Activated CD8-positive, alpha-beta T cell treated with anti-CD3 and anti-CD28 coated beads, Interleukin-2, amount 10 ng/mL, durations not matched to agents 7 days and 5 days (primary cell): ENCODE measurements at regions not wholly inside any gene's neighbourhood (a gene's known extent, or its start where the extent isn't known, plus 50 kb on each side); places are given as distances from the start of the nearest gene placed in this dataset.
"Not testable (repeated sequence)": the region's sequence is repeated elsewhere in the genome, so short reads cannot be mapped to it uniquely, and the experiment has no call there.

Source experiments
- ATAC-seq: fragments of 150-1000 bp; cut with Tn5 transposase; one replicate; pipeline ENCODE4 v1.10.0; 2021; ENCODE audit warnings: moderate library complexity
- CTCF ChIA-PET: fragments of 350-600 bp; sonication (Branson Sonifier 250); formaldehyde crosslinking; loops from one replicate; lab custom pipeline; 2021; ENCODE audit warnings: antibody characterized with exemption; lab: Charles Lee
- POLR2A ChIA-PET: fragments of 350-600 bp; sonication (Branson Sonifier 250); formaldehyde crosslinking; loops from one replicate; lab custom pipeline; 2021; ENCODE audit warnings: antibody characterized with exemption; lab: Charles Lee
- DNase-seq: peaks from one replicate; pipeline ENCODE4 v3.0.0-alpha.2; 2020
- H3K27ac Mint-ChIP-seq: one replicate; pipeline ENCODE4 v1.8.0; 2021; ENCODE audit warnings: mild to moderate bottlenecking, mixed read lengths
- H3K27me3 Mint-ChIP-seq: one replicate; pipeline ENCODE4 v1.8.0; 2021; ENCODE audit warnings: low read depth, mixed read lengths
- H3K36me3 Mint-ChIP-seq: one replicate; pipeline ENCODE4 v1.8.0; 2021; ENCODE audit warnings: low read depth, mixed read lengths
- H3K4me1 Mint-ChIP-seq: one replicate; pipeline ENCODE4 v1.8.0; 2021; ENCODE audit warnings: low read depth, mixed read lengths
- H3K4me3 Mint-ChIP-seq: one replicate; pipeline ENCODE4 v1.8.0; 2021; ENCODE audit warnings: mild to moderate bottlenecking, mixed read lengths
- H3K9me3 Mint-ChIP-seq: one replicate; pipeline ENCODE4 v1.8.0; 2022; ENCODE audit warnings: mixed read lengths; ENCODE audit not compliant: insufficient read depth

DNA sequence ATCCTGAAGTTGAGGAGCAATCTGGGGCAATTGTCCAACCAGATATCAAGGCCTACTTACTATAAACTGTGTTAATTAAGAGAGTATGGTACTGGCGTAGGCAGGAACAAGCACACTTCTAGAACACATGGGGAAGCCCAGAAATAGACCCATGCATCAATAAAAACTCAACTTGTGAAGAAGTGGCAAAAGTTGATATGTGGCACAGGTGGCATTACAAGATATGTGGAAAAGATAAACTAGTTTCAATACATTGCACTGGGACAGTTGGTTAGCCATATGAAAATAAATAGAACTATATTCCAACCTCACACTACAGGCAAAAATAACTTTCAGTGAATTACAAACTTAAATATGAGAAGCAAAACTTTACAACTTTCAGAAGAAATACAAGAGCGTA is 828.7 kb upstream of the LRRN3 start:
- no peaks in the 10 kb centered on the region for H3K4me1 Mint-ChIP-seq
- POLR2A ChIA-PET, result no interaction called here
- no peak for DNase-seq
- H3K36me3 Mint-ChIP-seq, result no peaks in the 10 kb centered on the region
- CTCF ChIA-PET, result no interaction called here
- no peak for ATAC-seq
- H3K27ac Mint-ChIP-seq, result no peak overlapping the region
- no peak overlapping the region for H3K4me3 Mint-ChIP-seq
- H3K9me3 Mint-ChIP-seq, result no peaks in the 10 kb centered on the region
- no peaks in the 10 kb centered on the region for H3K27me3 Mint-ChIP-seq

DNA sequence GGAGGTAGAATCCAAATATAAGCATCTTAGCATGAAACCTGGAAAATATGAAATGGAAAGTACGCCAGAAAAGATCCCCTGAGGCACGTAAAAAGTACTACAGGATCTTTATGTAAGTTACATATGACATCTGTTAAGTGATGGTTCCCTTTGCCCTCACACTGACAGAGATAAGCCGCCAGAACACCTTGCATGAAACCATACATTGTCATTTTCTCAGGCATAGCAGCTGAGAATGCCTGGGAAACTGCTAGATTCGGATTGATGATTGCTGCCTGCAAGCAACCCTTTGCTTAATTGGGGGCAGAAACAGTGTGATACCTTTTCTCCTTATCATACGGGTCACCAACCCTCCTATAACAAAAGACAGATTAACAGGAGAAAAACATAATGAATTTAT is 826.6 kb upstream of the LRRN3 start:
- Mint-ChIP-seq H3K27ac (no peak overlapping the region), H3K9me3 (no peaks in the 10 kb centered on the region), H3K36me3 (no peaks in the 10 kb centered on the region), H3K4me1 (no peaks in the 10 kb centered on the region), H3K4me3 (no peak overlapping the region), H3K27me3 (no peaks in the 10 kb centered on the region)
- DNase-seq (no peak), ATAC-seq (no peak)
- ChIA-PET POLR2A (no interaction called here), CTCF (no interaction called here)

DNA sequence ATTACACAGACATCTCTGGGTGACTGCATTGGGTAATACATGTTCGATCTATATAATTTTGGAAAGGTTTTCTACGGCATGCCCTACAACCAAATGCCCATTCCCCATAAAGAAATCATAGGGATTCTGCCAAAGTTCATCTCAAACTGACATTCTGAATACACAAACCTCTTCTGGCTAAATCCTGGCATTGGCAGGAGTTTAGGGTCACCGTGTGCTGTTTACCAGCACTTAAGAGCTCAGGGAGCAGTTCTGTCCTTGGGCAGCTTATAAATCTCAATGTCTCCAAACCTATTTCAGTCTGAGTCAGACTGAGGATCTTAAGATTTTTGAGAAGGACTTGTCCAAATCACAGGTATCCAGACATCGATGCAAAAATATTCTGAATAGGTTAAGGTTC is 809.6 kb upstream of the LRRN3 start:
- no peak for ATAC-seq
- POLR2A ChIA-PET, result no interaction called here
- Mint-ChIP-seq H3K4me3 (no peak overlapping the region), H3K27ac (no peak overlapping the region), H3K4me1 (no peaks in the 10 kb centered on the region), H3K36me3 (no peaks in the 10 kb centered on the region), H3K27me3 (no peaks in the 10 kb centered on the region), H3K9me3 (no peaks in the 10 kb centered on the region)
- CTCF ChIA-PET, result no interaction called here
- no peak for DNase-seq

DNA sequence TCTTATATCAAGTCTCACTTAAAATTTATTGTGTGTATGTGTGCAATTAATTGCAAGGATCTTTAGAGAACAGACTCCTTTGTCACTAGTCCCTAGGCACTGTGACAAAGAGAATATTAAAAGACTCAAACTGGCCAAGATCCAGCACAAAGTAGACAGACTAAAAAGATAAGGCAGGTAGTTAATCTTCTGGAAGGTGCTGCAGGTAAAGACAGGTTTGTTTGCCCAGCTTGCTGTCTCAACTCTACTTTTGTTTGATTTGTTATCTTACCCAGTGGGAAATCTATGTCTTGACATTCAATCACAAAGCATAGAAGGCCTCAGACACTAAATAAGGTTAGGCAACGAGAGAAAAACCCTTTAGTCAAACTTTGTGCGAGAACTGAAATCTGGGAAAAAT is 807.9 kb upstream of the LRRN3 start:
- DNase-seq (no peak), ATAC-seq (no peak)
- Mint-ChIP-seq H3K36me3 (no peaks in the 10 kb centered on the region), H3K4me1 (no peaks in the 10 kb centered on the region), H3K4me3 (no peak overlapping the region), H3K9me3 (no peaks in the 10 kb centered on the region), H3K27me3 (no peaks in the 10 kb centered on the region), H3K27ac (no peak overlapping the region)
- POLR2A ChIA-PET, result no interaction called here
- CTCF ChIA-PET, result interaction anchor here (0.6 kb wide), 1 partner anchor 816 kb away, joined by 3 read pairs; no protein-coding TSS in a partner anchor

DNA sequence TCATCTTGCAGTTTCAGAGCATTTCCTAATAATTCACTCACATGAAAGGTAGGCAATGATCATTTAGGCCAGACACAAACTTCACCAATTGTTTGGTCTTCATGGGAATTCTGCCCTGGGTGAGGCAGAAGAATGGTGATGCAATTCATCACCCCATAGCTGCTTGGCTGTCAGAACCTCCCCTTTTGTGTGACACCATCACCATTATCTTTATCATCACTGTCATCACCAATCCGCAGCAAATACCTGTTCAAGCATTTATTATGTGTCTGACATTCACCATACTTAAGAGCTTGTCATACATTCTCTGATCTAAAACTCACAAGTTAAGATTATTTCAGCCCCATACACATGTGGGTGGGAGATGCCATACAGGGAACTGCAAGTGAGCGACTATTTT is 799.5 kb upstream of the LRRN3 start:
- H3K4me1 Mint-ChIP-seq, result no peaks in the 10 kb centered on the region
- CTCF ChIA-PET, result no interaction called here

DNA sequence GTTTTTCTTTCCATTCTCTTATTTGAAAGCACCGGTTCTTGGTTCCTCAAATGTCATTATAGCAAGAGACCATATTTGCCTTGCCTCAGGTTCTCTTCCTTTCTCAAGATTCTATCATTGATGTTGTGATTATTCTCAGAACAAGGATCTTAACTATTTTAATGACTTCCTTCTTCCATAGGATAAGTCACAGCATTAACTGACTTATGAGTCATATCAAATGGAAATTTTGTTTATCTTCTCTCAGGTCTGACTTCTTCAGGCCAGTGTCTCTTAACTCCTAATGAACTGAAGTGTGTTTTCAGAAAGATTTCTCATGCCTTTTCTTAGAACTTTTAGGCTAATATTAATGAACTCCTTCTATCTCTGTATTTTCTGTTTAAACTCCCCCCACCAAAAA is 794.6 kb upstream of the LRRN3 start:
- CTCF ChIA-PET, result no interaction called here
- no peak overlapping the region for H3K4me3 Mint-ChIP-seq

More for the DNA sequence above, 799.5 kb upstream of the LRRN3 start:
- Mint-ChIP-seq H3K36me3 (no peaks in the 10 kb centered on the region), H3K27me3 (no peaks in the 10 kb centered on the region), H3K9me3 (no peaks in the 10 kb centered on the region), H3K27ac (no peak overlapping the region), H3K4me3 (no peak overlapping the region)
- ATAC-seq, result no peak
- no peak for DNase-seq
- POLR2A ChIA-PET, result no interaction called here

DNA sequence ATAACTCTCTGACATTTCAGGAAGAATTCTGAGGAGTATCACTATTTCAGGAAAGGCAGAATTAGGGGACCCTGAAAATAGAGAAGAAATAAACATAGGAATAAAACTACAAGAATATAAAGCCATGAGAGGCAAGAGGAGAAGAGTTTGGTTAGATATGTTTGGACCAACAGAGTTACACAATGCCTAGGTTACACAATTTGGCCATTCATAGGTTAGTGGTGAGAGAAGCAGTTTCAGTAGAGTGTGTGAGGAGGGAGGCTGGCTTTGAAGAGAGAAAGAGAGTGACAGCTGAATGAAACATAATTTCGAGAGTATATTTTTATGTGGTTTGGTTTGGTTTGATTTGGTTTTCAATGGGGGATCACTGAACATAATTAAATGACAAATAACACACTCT is 783.2 kb upstream of the LRRN3 start:
- H3K27me3 Mint-ChIP-seq, result no peaks in the 10 kb centered on the region
- CTCF ChIA-PET, result no interaction called here

More for the DNA sequence above, 794.6 kb upstream of the LRRN3 start:
- no peaks in the 10 kb centered on the region for H3K9me3 Mint-ChIP-seq
- H3K36me3 Mint-ChIP-seq, result no peaks in the 10 kb centered on the region
- no peak overlapping the region for H3K27ac Mint-ChIP-seq
- H3K4me1 Mint-ChIP-seq, result no peaks in the 10 kb centered on the region
- no peak for ATAC-seq
- POLR2A ChIA-PET, result interaction anchor here (0.7 kb wide), 1 partner anchor 244 kb away, joined by 3 read pairs; no protein-coding TSS in a partner anchor
- H3K27me3 Mint-ChIP-seq, result no peaks in the 10 kb centered on the region
- no peak for DNase-seq

DNA sequence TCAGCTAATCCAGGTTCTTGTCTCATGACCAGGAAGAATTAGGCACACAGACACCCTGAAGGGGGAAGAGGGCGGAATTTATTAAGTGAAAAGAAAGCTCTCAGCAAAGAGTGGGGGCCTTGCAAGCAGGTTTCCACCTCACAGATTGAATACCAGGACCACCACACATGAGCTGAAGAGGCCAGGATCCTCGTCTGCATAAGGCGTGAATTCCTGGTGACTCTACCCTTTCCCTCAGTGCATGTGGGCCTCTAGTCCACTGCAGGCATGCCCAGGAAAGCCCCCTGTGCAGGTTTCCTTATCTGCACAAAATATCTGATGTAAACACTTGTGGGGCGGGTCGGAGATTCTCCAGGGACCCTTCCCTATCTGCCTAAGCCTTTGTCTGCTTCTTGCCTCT is 782.1 kb upstream of the LRRN3 start:
- H3K4me3 Mint-ChIP-seq, result no peak overlapping the region
- CTCF ChIA-PET, result no interaction called here
- no peaks in the 10 kb centered on the region for H3K27me3 Mint-ChIP-seq

More for the DNA sequence above, 783.2 kb upstream of the LRRN3 start:
- DNase-seq (no peak), ATAC-seq (no peak)
- Mint-ChIP-seq H3K4me1 (no peaks in the 10 kb centered on the region), H3K4me3 (no peak overlapping the region), H3K9me3 (no peaks in the 10 kb centered on the region), H3K36me3 (no peaks in the 10 kb centered on the region), H3K27ac (no peak overlapping the region)
- POLR2A ChIA-PET, result no interaction called here

DNA sequence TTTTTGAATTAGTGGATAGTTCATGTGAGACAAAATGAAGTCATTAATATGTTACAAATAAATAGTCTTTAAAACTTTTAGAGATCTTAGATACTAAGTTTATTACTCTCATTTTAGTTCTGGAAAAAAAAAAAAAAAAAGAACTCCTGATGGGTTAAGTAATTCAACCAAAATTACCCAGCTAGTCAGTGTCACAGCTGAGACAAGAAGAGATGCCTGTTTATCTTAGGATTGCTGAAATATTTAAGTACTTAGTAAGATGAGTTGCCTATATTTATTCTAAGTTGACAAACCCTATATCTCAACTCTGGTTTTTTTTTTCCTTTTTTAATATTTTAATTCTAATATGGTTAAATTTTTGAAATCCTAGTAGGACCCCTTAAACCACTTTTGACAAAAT is 781.0 kb upstream of the LRRN3 start:
- H3K9me3 Mint-ChIP-seq, result no peaks in the 10 kb centered on the region
- ChIA-PET CTCF (no interaction called here), POLR2A (no interaction called here)
- H3K36me3 Mint-ChIP-seq, result no peaks in the 10 kb centered on the region
- DNase-seq (no peak), ATAC-seq (no peak)
- H3K4me1 Mint-ChIP-seq, result no peaks in the 10 kb centered on the region
- H3K27me3 Mint-ChIP-seq, result no peaks in the 10 kb centered on the region
- no peak overlapping the region for H3K4me3 Mint-ChIP-seq
- H3K27ac Mint-ChIP-seq, result no peak overlapping the region

More for the DNA sequence above, 782.1 kb upstream of the LRRN3 start:
- Mint-ChIP-seq H3K36me3 (no peaks in the 10 kb centered on the region), H3K4me1 (no peaks in the 10 kb centered on the region), H3K9me3 (no peaks in the 10 kb centered on the region), H3K27ac (no peak overlapping the region)
- DNase-seq (no peak), ATAC-seq (no peak)
- POLR2A ChIA-PET, result no interaction called here

DNA sequence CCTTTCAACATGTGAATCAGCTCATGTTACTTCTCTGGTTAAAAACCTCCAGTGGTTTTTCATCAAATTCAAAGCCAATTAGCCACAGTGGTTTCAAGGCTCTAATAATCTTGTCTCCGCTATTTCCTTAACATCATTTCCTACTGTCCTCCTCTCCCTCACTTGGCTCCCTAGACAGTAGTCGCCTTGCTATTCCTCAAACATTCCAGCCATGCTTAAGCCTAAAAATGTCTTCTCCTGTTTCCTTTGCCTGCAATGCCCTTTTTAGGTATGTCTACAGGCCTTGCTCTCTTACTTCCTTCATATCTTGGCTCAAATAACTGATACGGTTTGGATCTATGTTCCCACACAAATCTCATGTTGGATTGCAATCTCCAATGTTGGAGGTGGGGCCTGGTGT is 779.4 kb upstream of the LRRN3 start:
- Mint-ChIP-seq H3K9me3 (no peaks in the 10 kb centered on the region), H3K27ac (no peak overlapping the region), H3K36me3 (no peaks in the 10 kb centered on the region), H3K27me3 (no peaks in the 10 kb centered on the region), H3K4me3 (no peak overlapping the region), H3K4me1 (no peaks in the 10 kb centered on the region)
- no peak for ATAC-seq
- ChIA-PET POLR2A (no interaction called here), CTCF (no interaction called here)
- DNase-seq, result no peak

DNA sequence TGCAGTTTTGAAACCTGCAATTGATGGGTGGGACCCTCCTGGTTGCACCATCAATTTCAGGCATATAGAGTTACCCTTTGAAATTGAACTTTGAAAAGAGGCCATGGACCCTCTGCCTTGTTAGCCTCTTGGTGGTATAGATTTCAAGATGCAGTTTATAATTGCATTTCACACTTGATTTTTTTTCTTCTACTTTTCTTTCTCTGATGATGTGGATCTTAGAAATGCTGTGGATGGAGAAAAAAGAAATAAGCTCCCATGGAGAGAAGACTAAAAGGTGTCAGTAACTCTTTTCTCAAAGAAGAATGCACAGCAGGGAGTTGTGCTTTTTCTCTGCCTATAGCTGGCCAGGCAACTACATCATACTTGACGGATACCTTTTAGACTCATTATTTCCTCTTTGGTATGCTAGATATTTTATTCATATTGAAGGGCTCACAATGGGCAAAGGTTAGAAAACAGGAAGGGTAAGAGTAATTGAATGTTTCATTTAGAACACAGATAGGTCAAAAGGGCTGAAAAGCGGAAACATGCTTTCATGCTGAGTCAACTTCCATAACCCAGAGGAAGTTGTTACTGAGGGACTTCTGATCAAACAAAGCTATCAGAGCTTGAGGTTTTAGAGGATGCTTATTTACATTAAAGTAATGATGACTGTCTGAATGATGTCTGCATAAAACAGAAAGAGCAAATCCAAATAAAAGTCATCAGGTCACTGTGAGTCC is 773.2 kb upstream of the LRRN3 start:
- Mint-ChIP-seq H3K36me3 (peaks cover 2% of the 10 kb centered on the region), H3K4me1 (peaks cover 4% of the 10 kb centered on the region), H3K9me3 (peaks cover 10% of the 10 kb centered on the region), H3K27me3 (no peaks in the 10 kb centered on the region), H3K27ac (no peak overlapping the region), H3K4me3 (no peak overlapping the region)
- ATAC-seq (no peak), DNase-seq (no peak)
- ChIA-PET POLR2A (no interaction called here), CTCF (no interaction called here)

DNA sequence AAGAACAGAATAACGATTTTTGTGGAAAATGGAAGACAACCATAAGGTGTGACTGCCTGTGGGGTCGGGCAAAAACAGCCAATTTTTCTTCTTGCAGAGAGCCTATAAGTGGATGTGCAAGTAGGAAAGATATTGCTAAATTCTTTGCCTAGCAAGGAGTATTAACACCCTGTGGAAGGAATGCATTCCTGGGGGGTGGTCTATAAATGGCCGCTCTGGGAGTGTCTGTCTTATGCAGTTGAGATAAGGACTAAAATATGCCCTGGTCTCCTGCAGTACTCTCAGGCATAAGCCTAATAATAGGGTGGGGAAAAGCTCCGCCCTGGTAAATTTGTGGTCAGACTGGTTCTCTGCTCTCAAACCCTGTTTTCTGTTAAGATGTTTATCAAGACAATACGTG is 770.6 kb upstream of the LRRN3 start:
- H3K36me3 Mint-ChIP-seq, DNase-seq, H3K4me3 Mint-ChIP-seq, CTCF ChIA-PET, POLR2A ChIA-PET, H3K27me3 Mint-ChIP-seq, ATAC-seq, H3K9me3 Mint-ChIP-seq, H3K27ac Mint-ChIP-seq, H3K4me1 Mint-ChIP-seq: not testable (repeated sequence)

DNA sequence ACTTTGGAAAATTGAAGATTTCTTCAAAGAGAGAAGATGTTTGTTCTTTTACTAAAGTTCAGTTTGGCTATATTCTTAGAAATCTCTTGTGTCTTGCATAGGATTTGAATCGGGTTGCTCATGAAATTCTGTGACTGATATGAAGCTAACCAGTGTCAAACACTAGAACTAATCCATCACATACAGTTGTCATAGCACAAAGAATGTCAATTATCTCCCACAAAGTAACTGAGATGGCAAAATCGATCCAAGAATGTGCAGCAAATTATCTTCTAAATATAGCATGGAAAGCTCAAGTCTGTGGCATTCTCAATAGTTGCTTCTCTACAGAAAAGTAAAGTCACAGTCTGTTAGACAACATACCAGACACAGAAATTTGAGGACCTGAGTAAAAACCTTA is 768.1 kb upstream of the LRRN3 start:
- POLR2A ChIA-PET, result no interaction called here
- no peak for DNase-seq
- ATAC-seq, result no peak
- Mint-ChIP-seq H3K9me3 (peaks cover 10% of the 10 kb centered on the region), H3K36me3 (peaks cover 2% of the 10 kb centered on the region), H3K27me3 (no peaks in the 10 kb centered on the region), H3K4me3 (no peak overlapping the region), H3K27ac (no peak overlapping the region), H3K4me1 (peaks cover 3% of the 10 kb centered on the region)
- CTCF ChIA-PET, result no interaction called here
